SK-N-SH (cell line): ENCODE measurements at regions not wholly inside any gene's neighbourhood (a gene's known extent, or its start where the extent isn't known, plus 50 kb on each side); places are given as distances from the start of the nearest gene placed in this dataset.

Experiments used
- CTCF ChIA-PET: fragments of 300-600, 350-600 bp; formaldehyde crosslinking; extraction: SDS; loops from one replicate; lab custom pipeline; 2021; lab: Yijun Ruan, JAX
- POLR2A ChIA-PET: fragments of 350-600 bp; sonication (Branson Sonifier 250); formaldehyde crosslinking; extraction: SDS; loops from one replicate; lab custom pipeline; 2020; ENCODE audit warnings: antibody characterized with exemption, inconsistent platforms; lab: Yijun Ruan, JAX
- DNase-seq: peaks from one replicate; pipeline ENCODE4 v3.0.0; 2012
- H2AFZ ChIP-seq: fragments of 200-600 bp; sonication (generic); 2 replicates; pipeline ENCODE4 v1.8.1; 2016; ENCODE audit warnings: antibody characterized with exemption, mild to moderate bottlenecking, low read depth
- H3F3A ChIP-seq: fragments of 200-600 bp; sonication (generic); replicated peaks from 2 replicates; pipeline ENCODE3; 2016; ENCODE audit warnings: antibody characterized with exemption, mild to moderate bottlenecking; ENCODE audit not compliant: insufficient read depth
- H3K27ac ChIP-seq, 2 experiments: fragments of 200-500 bp in 1 of 2; fragments of 200-600 bp in 1 of 2; sonication (Bioruptor generic) in 1 of 2; sonication (generic), shearing (Covaris generic) in 1 of 2; 2 replicates each; pipeline versions ENCODE4 v1.5.1 to v1.6.1; 2014 to 2016; ENCODE audit warnings: low read depth in 2 of 2, inconsistent platforms in 1 of 2, low read length in 1 of 2, mild to moderate bottlenecking in 1 of 2, mixed read lengths in 1 of 2
- H3K27me3 ChIP-seq: fragments of 200-600 bp; sonication (generic), shearing (Covaris generic); 2 replicates; pipeline ENCODE4 v1.6.1; 2016; ENCODE audit warnings: mixed run types; ENCODE audit not compliant: insufficient read depth
- H3K36me3 ChIP-seq, 2 experiments: fragments of 200-500 bp in 1 of 2; fragments of 200-600 bp in 1 of 2; sonication (Bioruptor generic) in 1 of 2; sonication (generic) in 1 of 2; replicated peaks in 1 of 2; 2 replicates each; pipeline versions ENCODE3 to v1.5.1; 2014 to 2016; ENCODE audit warnings: low read length in 1 of 2, mild to moderate bottlenecking in 1 of 2; ENCODE audit not compliant: insufficient read depth in 2 of 2, control insufficient read depth in 1 of 2
- H3K4me1 ChIP-seq, 2 experiments: fragments of 200-500 bp in 1 of 2; fragments of 200-600 bp in 1 of 2; sonication (Bioruptor generic) in 1 of 2; sonication (generic), shearing (Covaris generic) in 1 of 2; 2 replicates each; pipeline versions ENCODE4 v1.5.1 to v1.6.1; 2014 to 2016; ENCODE audit warnings: low read depth in 1 of 2, low read length in 1 of 2, mixed run types in 1 of 2; ENCODE audit not compliant: insufficient read depth in 2 of 2, control insufficient read depth in 1 of 2
- H3K4me2 ChIP-seq: fragments of 200-600 bp; sonication (generic), shearing (Covaris generic); 2 replicates; pipeline ENCODE4 v1.6.1; 2017; ENCODE audit warnings: mixed run types
- H3K4me3 ChIP-seq, 2 experiments: fragments of 200-500 bp in 1 of 2; fragments of 200-600 bp in 1 of 2; sonication (Bioruptor generic) in 1 of 2; sonication (generic), shearing (Covaris generic) in 1 of 2; 2 replicates each; pipeline versions ENCODE4 v1.5.1 to v1.8.1; 2014 to 2016; ENCODE audit warnings: low read depth in 2 of 2, inconsistent platforms in 1 of 2, low read length in 1 of 2, mild to moderate bottlenecking in 1 of 2, mixed read lengths in 1 of 2, moderate library complexity in 1 of 2
- H3K79me2 ChIP-seq: fragments of 200-600 bp; sonication (generic); 2 replicates; pipeline ENCODE4 v1.8.1; 2017; ENCODE audit warnings: mild to moderate bottlenecking; ENCODE audit not compliant: insufficient read depth
- H3K9ac ChIP-seq: fragments of 200-600 bp; sonication (generic); 2 replicates; pipeline ENCODE4 v1.6.1; 2017; ENCODE audit warnings: mixed run types
- H3K9me2 ChIP-seq: fragments of 200-600 bp; sonication (generic); 2 replicates; pipeline ENCODE4 v1.6.1; 2017; ENCODE audit warnings: mixed run types
- H3K9me3 ChIP-seq: fragments of 200-600 bp; sonication (generic); 2 replicates; pipeline ENCODE4 v1.6.1; 2017; ENCODE audit warnings: mixed run types, mild to moderate bottlenecking, moderate library complexity
- H4K20me1 ChIP-seq: fragments of 200-600 bp; sonication (generic); 2 replicates; pipeline ENCODE4 v1.6.1; 2017; ENCODE audit warnings: mild to moderate bottlenecking, mixed run types; ENCODE audit not compliant: insufficient read depth
- CHD2 ChIP-seq: fragments of 150-350 bp; IDR thresholded peaks from 2 replicates; pipeline ENCODE4 v1.6.1; 2018; ENCODE audit warnings: low read length; ENCODE audit not compliant: partially characterized antibody
- ELF1 ChIP-seq: IDR thresholded peaks from 2 replicates; pipeline ENCODE4 v1.4.0; 2012
- EP300 ChIP-seq, 2 experiments: IDR thresholded peaks; 2 replicates each; pipeline versions ENCODE4 v1.4.0 to v1.6.1; 2012; ENCODE audit warnings: borderline replicate concordance in 1 of 2, low read depth in 1 of 2, low read length in 1 of 2
- EZH2phosphoT487 ChIP-seq: fragments of 200-600 bp; sonication (generic); IDR thresholded peaks from 2 replicates; pipeline ENCODE4 v1.6.1; 2017; ENCODE audit warnings: low read depth, mixed run types, mild to moderate bottlenecking, antibody characterized with exemption, moderate library complexity, borderline replicate concordance
- FOXM1 ChIP-seq: IDR thresholded peaks from 2 replicates; pipeline ENCODE4 v1.4.0; 2012; ENCODE audit warnings: low read depth, mild to moderate bottlenecking
- GABPA ChIP-seq: IDR thresholded peaks from 2 replicates; pipeline ENCODE4 v1.4.0; 2012; ENCODE audit warnings: low read depth, mild to moderate bottlenecking
- GATA2 ChIP-seq: sonication (generic); formaldehyde crosslinking; IDR thresholded peaks from 2 replicates; pipeline ENCODE4 v1.5.0; 2020; ENCODE audit warnings: mild to moderate bottlenecking, missing genetic modification reagents
- JUND ChIP-seq: IDR thresholded peaks from 2 replicates; pipeline ENCODE4 v1.4.0; 2012
- MEF2A ChIP-seq: IDR thresholded peaks from 2 replicates; pipeline ENCODE4 v1.4.0; 2012; ENCODE audit warnings: low read depth, borderline replicate concordance
- NFIC ChIP-seq: IDR thresholded peaks from 2 replicates; pipeline ENCODE4 v1.4.0; 2012; ENCODE audit warnings: borderline replicate concordance
- NRF1 ChIP-seq: IDR thresholded peaks from 2 replicates; pipeline ENCODE4 v1.6.1; 2012; ENCODE audit warnings: low read depth, mild to moderate bottlenecking, low read length
- PBX3 ChIP-seq: IDR thresholded peaks from 2 replicates; pipeline ENCODE4; 2012
- POLR2AphosphoS5 ChIP-seq: IDR thresholded peaks from 2 replicates; pipeline ENCODE4 v1.6.1; 2012; ENCODE audit warnings: low read depth, low read length
- RAD21 ChIP-seq: IDR thresholded peaks from 2 replicates; pipeline ENCODE4 v1.6.1; 2012; ENCODE audit warnings: mild to moderate bottlenecking, low read length
- REST ChIP-seq: IDR thresholded peaks from 2 replicates; pipeline ENCODE4 v1.6.1; 2012; ENCODE audit warnings: mild to moderate bottlenecking, low read depth, low read length, moderate library complexity
- TAF1 ChIP-seq: IDR thresholded peaks from 2 replicates; pipeline ENCODE4 v1.6.1; 2012; ENCODE audit warnings: low read depth, mild to moderate bottlenecking, low read length, moderate library complexity, borderline replicate concordance
- WGBS: methylation state at CpG from one replicate; pipeline ENCODE4 v1.1.6; 2017; ENCODE audit warnings: low lambda C conversion rate; 5-methylcytosine and 5-hydroxymethylcytosine counted together
- TF ChIP-seq, protein P1 (sequence below): fragments of 150-350 bp; IDR thresholded peaks from 2 replicates; pipeline ENCODE4 v1.6.1; 2016; ENCODE audit warnings: mild to moderate bottlenecking, low read depth, low read length

- CTCF ChIA-PET, result no interaction called here
- POLR2A ChIA-PET, result no interaction called here
- DNase-seq, result no peak
- Histone ChIP-seq H4K20me1 (no peaks in the 10 kb centered on the region), H3K4me1 (no peaks in the 10 kb centered on the region; a peak in 1 of 4 replicates), H3K27me3 (peaks cover 7% of the 10 kb centered on the region; the same call in 1 of the 2 replicates), H3K9ac (no peak overlapping the region), H3K4me3 (no peak overlapping the region), H3K9me3 (no peaks in the 10 kb centered on the region), H3F3A (no peaks in the 10 kb centered on the region), H3K9me2 (no peaks in the 10 kb centered on the region), H3K79me2 (no peaks in the 10 kb centered on the region), H2AFZ (no peak overlapping the region), H3K36me3 (no peaks in the 10 kb centered on the region), H3K27ac (no peak overlapping the region), H3K4me2 (no peak overlapping the region)
- TF ChIP-seq EZH2phosphoT487 (no peak), PBX3 (no peak), FOXM1 (no peak), NRF1 (no peak), GATA2 (CRISPR knock-in tag) (no peak), TAF1 (no peak), JUND (no peak), REST (no peak), EP300 (IDR thresholded peaks at IDR 0.05; ENCODE audit: borderline replicate concordance in 1 of 2, low read depth in 1 of 2, low read length in 1 of 2) (no peak), POLR2AphosphoS5 (no peak), RAD21 (no peak), CHD2 (no peak), ELF1 (no peak), NFIC (no peak), MEF2A (no peak), GABPA (no peak)
- TF ChIP-seq, protein P1, sequence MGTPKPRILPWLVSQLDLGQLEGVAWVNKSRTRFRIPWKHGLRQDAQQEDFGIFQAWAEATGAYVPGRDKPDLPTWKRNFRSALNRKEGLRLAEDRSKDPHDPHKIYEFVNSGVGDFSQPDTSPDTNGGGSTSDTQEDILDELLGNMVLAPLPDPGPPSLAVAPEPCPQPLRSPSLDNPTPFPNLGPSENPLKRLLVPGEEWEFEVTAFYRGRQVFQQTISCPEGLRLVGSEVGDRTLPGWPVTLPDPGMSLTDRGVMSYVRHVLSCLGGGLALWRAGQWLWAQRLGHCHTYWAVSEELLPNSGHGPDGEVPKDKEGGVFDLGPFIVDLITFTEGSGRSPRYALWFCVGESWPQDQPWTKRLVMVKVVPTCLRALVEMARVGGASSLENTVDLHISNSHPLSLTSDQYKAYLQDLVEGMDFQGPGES, result no peak
- WGBS, result 10% methylated on average over 6 of the region's 6 CpGs
Measured at GRCh38 chr7:115709664-115710063, 320.9 kb downstream of the TFEC start.
